Adrenal gland (tissue), 5 donors: ENCODE measurements at regions not wholly inside any gene's neighbourhood (a gene's known extent, or its start where the extent isn't known, plus 50 kb on each side); places are given as distances from the start of the nearest gene placed in this dataset.

ENCODE experiments used
- CTCF ChIP-seq, 6 experiments: fragments of 450-650 bp in 4 of 6; fragments of 200-600 bp in 2 of 6; sonication (generic) in 1 of 6; IDR thresholded peaks; 1 replicate in 5 of 6; 2 replicates in 1 of 6; pipeline versions ENCODE4 v1.5.1 to v1.8.0; 2016 to 2021; ENCODE audit warnings: antibody characterized with exemption in 6 of 6, mild to moderate bottlenecking in 2 of 6, moderate library complexity in 1 of 6
- POLR2A ChIP-seq, 2 donors: fragments of 450-650 bp; IDR thresholded peaks; one replicate each; pipeline ENCODE4 v1.6.1; 2017; ENCODE audit warnings: antibody characterized with exemption in 2 of 2, mild to moderate bottlenecking in 2 of 2, moderate library complexity in 1 of 2
- donor health status: DM: no; HTN: no; CAD: no.

- no peak for TF ChIP-seq POLR2A (IDR thresholded peaks at IDR 0.05)
- no peak for TF ChIP-seq CTCF (IDR thresholded peaks at IDR 0.05)
Measured at GRCh38 chr16:64421515-64421914, 700.3 kb downstream of the CDH11 start.
